Stimulated activated CD4-positive, alpha-beta T cell treated with anti-CD3 and anti-CD28 coated beads, TNF-alpha, amount 100 ng/mL, for 48 hours (primary cell): ENCODE measurements at regions not wholly inside any gene's neighbourhood (a gene's known extent, or its start where the extent isn't known, plus 50 kb on each side); places are given as distances from the start of the nearest gene placed in this dataset.

ENCODE experiments used
- DNase-seq, 3 donors: peaks; one replicate each; pipeline ENCODE4 v3.0.0-alpha.2; 2020; ENCODE audit warnings: low read depth in 3 of 3

DNA sequence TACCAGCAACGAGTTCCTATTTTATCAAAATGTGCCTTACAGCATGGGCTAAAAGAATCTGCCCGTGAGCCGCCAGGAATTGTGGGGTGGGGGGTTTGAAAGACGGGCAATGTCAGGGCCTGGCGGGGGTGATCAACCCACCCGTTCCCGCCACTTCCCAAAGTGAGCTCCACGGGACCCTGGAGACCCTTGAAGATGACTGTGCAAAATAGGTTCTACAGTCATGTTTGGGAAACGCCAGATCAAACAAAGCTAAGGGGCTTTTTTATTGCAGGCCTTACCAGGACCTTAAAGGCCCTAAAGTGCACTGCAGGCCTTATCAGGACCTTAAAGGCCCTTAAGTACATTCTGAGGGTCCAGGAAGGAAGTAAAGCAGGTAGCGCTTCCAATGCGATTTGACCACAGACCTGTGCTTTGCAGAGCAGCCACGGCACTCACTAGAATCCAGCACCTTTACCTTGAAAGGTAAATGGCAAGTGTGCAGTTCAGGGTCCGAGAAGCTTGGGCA lies 404.1 kb downstream of the SHANK2 start:
- no peak for DNase-seq

DNA sequence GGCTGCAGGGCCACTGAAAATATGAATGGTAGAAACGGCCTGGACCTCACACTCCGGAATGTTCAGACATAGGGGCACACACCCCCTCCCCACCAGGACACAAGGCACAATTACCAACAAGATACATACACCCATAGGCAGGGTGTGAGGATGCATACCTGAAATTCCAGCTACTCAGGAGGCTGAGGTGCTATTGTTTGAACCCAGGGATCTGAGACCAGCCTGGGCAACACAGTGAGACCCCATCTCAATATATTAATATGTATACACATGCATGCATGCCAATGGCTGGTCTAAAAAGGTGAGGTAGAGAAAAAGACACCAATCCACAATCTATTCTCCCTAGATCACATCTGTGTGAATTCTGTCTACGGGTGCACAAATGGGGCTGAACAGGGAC lies 403.3 kb downstream of the SHANK2 start:
- no peak for DNase-seq

DNA sequence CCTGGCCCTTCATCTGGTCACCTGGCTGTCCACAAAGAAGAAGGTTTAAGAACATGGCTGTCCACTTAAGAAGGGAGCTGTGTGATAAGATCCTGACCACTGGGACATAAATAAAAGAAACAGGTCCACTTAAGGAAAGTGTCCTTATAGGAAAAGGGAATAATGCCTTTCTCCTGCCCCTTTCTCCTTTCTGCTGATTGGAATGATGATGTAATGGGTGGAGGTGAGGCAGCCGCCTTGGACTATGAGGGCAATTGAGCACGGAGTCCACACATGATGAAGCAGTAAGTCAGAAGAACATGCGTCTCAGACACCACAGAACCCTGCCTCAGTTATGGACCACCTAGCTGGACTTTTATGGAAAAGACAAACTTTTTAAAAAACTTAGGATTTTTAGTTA lies 401.1 kb downstream of the SHANK2 start:
- DNase-seq: no peak

DNA sequence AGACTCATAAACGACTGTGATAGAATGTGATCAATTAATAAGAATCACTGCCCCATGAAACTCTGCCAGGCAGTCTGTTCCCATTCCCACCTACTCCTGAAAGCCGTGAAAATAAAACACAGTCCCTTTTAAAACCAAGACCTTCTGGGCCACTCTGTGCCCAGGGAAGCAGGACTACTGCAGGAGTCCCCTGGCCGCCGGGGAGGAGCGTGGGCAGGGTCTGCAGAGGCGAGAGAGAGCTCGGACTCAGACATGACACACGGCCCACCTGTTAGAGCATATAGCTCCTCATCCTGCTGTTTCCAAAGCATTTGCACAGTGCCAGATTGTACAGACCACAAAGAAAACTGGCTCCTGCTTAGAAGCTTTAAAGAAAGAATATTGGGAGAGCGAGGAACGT lies 400.5 kb downstream of the SHANK2 start:
- no peak for DNase-seq

DNA sequence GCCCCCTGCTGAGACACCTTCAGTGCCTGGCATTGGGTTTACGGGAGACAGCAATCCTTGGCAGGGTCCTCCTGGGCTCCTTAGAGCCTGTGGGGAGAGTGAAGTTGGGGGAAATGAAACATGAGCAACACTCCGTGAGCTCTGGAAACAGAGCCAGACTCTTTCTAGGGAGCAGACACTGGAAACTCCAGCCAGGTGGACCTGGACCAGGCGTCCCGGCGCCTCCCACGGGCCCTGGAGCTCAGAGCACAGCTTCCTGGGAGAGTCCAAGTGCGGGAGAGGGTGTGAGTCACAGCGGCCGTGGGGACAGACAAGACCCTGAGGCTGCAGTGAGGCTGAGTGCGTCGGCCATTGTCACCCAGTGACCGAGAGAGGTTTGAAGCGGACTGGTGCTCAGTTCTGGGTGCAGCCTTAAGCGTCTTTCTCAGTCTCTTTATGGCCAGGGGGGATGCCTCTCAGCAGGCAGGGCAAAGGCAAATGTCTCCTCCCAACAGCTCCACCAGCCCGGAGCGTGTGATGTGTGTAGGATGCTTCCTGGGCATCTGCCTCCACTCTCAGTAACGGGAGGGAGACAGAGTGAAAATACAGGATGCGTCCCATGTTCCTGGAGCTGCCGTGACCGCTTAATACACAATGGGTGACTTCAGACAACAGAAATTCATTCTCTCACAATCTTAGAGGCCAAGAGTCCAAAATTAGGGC lies 399.2 kb downstream of the SHANK2 start:
- no peak for DNase-seq

DNA sequence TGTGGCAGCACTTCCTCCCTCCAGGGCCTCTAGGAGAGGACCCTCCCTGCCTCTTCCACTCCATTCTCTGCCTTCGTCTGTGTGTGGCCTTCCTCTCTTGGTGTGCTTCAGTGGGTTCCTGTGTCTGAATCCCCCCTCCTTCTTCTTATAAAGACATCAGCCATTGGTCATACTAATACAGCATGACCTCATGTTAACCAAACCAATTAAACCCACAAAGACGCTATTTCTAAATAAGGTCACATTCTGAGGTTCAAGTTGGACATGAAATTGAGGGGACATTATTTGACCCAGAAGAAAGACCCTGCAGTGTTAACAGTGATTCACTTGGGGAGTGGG lies 398.6 kb downstream of the SHANK2 start:
- no peak for DNase-seq

DNA sequence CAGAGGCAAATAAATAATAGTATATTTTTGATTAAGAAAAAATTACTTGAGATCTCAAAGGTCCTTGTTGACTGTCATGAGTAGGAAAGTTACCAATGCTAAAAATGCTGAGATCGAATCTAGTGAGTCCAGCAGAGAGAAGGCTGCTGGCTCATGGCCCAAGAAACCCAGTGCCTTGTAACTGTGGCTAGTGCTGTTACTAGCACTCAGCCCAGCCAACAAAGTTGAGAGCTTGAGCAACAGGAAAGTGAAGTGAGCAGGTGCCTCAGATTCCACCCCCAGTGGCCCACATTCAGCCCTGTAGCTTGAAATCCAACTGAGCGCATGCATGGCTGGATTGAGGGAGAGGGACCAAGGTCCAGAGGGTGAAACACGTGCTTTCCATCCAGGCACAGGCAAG lies 398.2 kb downstream of the SHANK2 start:
- DNase-seq: no peak

DNA sequence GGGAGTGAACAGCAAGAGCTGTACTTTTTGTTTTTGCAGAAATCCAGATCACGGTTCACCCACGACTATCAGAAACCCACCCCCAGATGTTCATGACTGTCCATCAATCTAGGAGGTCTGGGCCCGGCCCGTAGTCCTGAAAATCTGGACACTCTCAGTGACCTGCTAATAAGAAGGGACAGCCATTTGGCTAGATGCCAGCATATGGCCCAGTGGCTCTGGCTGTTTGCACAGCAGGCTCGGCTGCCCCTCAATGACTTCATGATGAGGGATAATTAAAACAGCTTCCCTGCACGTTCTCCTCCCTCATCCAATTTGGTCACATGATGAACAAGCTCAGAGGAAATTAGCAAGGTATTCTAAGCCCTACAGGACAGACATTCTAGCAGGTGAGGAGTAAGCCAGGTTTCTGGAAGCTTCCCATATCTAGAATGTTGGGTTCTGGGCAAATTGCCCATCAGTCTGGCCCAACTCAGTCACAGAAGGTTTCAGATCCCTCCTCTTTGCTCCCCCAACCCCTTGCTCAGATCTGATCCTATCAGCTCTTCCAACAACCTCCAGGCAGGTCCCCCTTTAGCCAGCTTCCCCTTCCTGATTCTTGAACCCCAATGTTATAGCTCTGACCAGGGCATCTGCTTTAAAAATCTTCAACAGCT lies 397.3 kb downstream of the SHANK2 start:
- DNase-seq: no peak

DNA sequence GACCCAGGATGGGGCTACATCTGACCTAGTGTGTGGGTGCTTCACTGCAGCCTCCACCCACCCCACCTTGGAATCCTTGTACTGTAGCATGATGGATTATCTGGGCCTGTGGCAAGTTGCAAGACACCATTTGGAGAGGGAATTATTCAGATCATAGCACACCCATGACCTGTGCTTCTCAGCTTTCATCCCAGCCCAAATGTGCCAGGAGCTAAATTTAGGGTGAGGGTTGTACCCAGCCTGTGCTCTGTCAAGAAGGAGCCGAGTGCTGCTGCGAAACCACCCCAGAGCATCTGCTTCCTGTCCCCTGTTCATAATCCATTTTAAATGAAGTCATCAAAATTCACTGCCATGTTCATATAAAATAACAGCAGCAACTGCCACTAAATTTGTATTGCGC lies 394.5 kb downstream of the SHANK2 start:
- no peak for DNase-seq

DNA sequence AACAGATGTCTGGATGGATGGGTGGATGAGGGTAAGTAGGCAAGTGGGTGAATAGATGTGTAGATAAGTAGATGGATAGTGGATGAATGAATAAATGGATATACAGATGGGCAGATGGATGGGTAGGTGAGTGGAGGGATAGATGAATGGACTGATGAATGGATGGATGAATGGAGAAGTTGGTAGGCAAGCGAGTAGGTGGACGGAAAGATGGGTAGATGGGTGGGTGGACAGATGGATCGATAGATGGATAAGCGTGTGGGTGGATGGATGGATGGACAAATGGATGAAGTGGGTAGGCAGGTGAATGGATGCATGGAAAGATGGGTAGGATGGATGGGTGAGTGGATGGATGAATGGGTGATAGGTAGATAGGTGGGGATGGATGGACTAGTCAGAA lies 393.2 kb downstream of the SHANK2 start:
- no peak for DNase-seq

DNA sequence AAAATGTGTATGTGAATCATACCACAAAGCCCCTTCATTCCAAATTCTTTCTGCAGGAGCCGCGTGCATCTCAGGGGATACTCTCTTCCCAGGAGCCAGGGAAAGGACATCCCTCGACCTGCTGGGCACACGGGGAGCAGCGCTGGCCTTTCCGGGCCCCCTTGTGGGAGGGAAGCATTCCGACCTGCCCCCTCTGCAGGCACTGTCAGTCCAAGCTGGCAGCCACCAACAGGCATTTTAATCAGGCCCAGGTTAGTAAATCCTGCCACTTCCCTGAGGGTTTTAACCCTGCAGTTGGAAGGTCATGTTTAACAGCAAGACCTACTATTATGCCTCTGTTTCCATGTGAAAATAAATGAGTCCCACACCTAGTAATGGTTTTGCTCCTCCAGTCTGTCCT lies 391.5 kb downstream of the SHANK2 start:
- no peak for DNase-seq

DNA sequence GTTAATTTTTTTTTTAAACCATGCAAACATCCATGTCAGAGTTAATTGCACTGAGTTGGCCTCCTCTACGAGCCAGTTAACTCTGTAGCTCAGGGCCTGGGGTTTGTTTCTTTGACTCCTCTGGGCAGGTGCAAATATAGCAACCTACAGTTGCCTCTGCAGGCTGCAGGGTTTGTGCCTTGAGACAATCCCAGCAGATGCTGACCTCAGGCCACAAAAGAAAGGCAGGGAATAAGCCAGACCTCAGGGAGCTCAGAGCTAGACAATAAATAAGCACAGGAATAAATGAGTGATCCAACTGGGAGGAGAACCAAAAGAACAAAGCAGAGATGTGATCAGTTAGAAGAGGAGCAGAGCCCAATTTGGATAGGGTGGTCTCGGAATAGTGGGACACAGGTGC lies 390.8 kb downstream of the SHANK2 start:
- DNase-seq: no peak

DNA sequence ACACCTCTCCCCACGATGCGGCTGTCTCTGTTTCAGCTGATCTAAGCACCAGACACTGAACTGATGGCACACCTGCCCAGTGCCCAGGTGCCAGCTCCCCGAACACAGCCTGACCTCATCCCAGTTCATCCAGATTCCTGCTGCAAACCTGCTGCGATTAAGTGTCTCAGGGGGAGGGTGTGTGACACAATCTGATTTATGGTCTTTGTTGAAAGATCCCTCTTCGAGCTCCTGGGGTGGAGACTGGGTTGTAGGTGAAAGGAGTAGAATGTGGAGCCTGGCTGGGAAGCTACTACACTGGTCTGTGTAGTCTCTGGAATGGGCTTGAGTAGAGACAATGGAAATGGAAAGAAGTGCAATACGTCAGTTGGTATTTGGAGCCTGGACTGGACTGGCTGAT lies 390.3 kb downstream of the SHANK2 start:
- DNase-seq: no peak

DNA sequence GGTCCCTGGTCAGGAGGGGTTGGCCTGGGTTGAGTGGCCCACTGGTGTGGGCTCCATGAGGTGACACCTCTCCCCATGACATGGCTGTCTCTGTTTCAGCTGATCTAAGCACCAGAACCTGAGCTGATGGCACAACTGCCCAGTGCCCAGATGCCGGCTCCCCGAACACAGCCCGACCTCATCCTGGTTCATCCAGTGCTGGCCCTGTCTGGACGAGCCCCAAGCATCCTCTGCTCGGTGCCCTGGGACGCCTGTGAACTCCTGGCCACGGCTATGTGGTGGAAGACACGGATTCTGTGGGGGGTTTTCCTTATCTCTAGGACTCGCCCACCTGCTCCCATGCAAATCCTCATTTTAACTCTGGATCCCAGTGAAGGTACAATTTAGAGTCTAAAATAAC lies 389.2 kb downstream of the SHANK2 start:
- no peak for DNase-seq

DNA sequence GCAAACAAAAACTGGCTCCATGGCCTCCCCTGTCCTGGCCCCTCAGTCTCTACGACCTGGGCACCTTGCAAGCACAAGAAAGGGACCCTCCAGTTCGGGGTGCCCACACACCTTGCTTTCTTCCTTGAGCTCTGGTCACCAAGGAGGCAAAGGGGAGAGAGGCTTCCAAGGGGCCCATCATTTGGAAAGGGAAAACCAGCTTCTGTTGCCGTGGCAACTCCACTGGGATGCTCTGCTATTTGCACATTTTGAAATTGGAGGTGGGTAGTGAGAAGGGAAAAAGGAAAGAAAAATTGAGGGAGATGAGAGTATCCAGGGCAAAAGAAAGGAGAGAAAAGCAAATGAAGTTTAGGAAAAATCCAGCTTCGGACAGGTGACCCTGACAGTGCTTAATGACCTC lies 388.4 kb downstream of the SHANK2 start:
- no peak for DNase-seq

DNA sequence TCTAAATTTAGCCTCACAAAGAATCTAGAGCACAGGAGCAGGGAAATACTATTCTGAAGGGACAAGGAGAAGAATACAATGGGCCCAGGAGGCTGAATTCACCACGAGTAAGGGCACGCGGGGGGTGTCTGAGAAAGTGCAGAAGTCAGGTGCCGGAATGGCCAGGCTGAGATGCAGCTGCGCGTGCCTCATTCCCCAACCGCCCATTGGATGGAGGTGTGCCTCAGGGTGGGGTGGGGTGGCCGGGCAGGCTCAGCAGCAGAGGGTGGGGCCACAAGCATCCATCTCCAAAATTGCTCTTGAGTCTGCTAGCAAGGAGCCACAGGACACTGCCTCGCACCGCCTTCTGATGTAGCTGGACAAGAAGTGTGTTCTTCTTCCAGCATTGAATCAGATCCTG lies 387.0 kb downstream of the SHANK2 start:
- DNase-seq: no peak

DNA sequence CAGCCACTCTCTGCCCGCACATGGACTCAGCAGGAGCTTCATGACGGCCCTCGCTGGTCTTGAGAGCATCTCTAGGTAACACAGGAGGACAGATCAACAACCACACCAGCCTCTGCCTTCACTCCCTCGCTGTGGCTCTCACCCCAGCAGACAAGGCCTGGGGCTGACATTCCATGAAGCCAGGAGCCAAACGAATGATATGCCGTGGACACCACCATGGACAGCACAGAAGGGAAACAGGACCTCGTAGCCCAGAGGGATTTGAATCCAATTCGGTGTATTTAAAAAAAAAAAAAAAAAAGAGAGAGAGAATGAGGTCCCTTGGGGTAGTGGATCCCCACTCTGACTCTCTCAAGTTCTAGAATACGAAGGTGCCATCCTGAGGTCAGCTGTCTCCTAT lies 385.5 kb downstream of the SHANK2 start:
- DNase-seq: no peak

DNA sequence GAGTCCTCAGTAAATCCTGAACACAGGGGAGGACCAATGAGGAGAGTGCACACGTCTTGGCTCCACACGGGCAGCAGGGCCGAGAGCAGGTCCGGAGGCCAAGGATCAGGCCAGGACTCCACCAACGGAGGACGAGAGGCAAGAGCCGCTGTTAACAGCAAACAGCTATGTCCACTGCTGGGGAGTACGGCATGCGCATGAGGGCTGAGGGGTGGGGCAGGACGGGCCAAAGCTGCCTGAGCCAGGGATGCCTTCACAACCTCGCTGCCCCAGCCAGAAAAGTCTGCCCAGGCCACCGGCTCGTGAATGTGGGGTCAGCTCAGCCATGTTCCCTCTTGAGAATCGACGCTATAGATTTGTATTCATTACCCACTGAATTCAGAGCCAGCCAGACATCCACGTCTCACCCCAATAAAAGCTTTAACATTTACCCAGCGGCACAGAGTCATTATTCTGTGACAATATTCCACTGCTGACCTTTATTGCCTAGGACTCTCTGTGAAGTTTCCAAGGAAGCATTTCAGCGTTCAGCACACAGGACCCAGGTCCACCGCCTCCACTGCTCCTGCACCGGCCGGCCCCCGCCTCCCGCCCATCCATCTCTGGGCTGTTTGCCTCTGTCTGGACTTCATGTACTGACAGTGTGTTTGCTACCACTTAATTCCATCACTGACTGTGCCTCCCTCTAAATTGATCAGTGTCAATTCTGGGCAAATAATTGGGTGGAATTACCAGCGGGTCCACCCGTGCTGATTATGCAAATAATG lies 384.9 kb downstream of the SHANK2 start:
- no peak for DNase-seq

DNA sequence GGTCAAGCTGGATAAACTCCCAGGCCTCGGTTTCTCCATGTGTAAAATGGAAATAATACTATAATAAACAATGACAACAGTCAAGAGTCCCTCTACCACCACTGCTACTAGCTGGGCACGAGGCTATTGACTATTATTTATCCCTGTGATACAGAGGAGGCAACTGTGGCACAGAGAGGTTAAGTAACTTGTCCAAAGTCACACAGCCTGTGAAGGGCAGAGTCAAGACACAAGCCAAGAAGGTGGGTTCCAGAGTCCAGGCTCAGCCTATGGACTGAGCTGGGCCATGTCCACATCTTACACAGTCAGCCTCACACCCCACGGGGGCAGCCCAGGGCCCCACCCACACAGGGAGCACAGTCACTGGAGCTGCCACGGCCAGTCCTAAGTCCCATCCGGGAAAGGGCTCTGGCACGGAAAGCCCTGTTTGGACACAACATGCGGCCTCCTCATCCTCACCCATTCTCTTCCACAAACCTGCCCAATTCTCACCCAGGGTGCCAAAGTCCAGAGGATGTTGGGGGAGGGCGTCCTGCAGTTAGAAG lies 384.0 kb downstream of the SHANK2 start:
- no peak for DNase-seq

DNA sequence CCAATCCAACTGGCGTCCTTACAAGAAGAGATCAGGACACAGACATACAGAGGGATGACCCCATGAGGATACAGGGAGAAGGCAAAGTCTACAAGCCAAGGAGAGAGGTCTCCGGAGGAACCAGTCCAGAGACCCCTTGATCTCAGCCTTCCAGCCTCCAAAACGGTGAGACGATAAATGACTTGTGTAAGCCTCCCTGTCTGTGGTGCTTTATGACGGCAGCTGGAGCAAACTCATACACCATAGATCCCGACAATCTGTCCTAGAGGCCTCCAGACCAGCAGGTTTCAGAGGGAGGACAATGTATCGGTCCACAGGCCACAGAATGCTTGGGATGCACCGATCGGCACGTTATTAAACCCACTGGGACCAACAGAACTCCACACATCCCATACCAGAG lies 383.3 kb downstream of the SHANK2 start:
- DNase-seq: no peak

DNA sequence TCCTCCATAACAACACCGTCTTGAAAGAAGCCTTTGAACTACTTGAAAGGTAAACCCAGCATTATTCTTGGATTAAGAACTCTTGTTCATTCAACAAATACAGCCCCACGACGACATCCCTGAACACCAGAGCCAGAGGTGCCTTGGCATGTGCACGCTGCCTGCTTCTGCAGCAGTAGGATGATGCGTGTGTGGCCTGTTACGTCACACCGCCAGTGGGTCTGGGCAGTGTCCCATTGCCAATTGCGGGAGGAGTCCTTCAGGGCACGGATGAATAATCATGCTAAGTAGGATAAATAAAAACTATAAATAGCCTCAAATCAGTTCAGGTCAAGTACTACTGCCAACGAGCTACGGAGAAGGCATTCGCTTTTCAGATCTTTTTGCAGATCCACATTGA lies 380.5 kb downstream of the SHANK2 start:
- DNase-seq: no peak

DNA sequence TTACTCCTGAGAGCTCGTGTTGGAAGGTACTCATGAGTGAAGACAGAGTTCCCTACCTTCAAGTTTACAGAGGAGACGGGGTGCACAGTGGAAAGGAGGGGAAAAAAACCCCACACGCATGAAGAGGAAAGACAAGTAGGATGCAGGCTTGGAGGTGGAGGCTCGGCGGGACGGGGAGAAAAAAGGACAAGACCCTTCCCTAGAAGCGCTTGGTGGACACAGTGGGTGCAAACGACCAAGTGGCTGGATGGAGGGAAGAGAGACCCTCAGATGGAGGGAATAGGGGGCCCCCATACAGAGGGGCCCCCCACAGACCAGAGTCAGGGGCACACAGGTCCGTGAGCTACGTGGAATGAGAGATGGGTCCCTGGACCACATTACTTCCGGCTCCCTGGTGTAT lies 380.1 kb downstream of the SHANK2 start:
- DNase-seq: no peak
